ENCODE measurements at regions not wholly inside any gene's neighbourhood (a gene's known extent, or its start where the extent isn't known, plus 50 kb on each side); places are given as distances from the start of the nearest gene placed in this dataset.
A peak's percentile ranks its signal among the peaks of the same experiment; 100 is the strongest.
"Not testable (repeated sequence)": the region's sequence is repeated elsewhere in the genome, so short reads cannot be mapped to it uniquely, and the experiment has no call there.

- no peaks in the 10 kb centered on the region for H3K27me3 ChIP-seq
- 21 to 34% (median 32%) methylated on average over 3 of the region's 3 CpGs for WGBS, 5 donors
- H3K27ac ChIP-seq: no peak overlapping the region
- no peak for DNase-seq
- H3K4me3 ChIP-seq: no peak overlapping the region
- TF ChIP-seq EP300 (IDR thresholded peaks at IDR 0.05) (no peak), CTCF (IDR thresholded peaks at IDR 0.05) (no peak), POLR2AphosphoS5 (IDR thresholded peaks at IDR 0.05) (no peak)
- intact Hi-C loops (cut with DNase I; ENCODE audit: low total_unique reads): no loop called here
- H3K4me1 ChIP-seq: no peaks in the 10 kb centered on the region
- no peaks in the 10 kb centered on the region for H3K36me3 ChIP-seq
- peaks cover 0 to 25% (median 12%) of the 10 kb centered on the region in 4 donors for H3K9me3 ChIP-seq
These were observed 211.4 kb upstream of the ERCC4 start for GRCh38 chr16:13708347-13709120.

DNA sequence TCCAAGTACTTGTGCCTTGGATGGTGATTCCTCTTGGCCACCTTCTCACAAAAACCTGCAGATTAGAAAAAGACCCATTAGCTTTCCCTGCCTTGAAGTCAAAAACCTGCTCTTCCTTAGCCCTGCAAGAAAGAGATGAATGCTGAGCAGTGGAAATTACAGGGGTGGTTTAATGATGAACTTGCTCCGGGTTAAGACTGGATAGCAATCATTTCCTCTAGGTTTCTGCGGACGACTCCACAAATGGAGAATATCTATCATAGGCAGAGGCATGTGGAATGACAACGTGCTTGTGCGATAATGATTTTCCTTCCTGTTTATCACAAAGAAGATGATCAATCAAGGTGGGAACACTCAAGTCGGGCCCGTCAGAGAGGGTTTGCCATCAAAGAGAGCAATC is 201.2 kb upstream of the ERCC4 start:
- DNase-seq: no peak
- intact Hi-C loops (cut with DNase I; ENCODE audit: low total_unique reads): no loop called here
- peaks cover 0 to 4% (median 0%) of the 10 kb centered on the region in 3 donors for H3K27me3 ChIP-seq
- H3K36me3 ChIP-seq: no peaks in the 10 kb centered on the region
- no peak overlapping the region for H3K27ac ChIP-seq
- TF ChIP-seq POLR2AphosphoS5 (IDR thresholded peaks at IDR 0.05) (no peak), EP300 (IDR thresholded peaks at IDR 0.05) (no peak), POLR2A (IDR thresholded peaks at IDR 0.05) (no peak), CTCF (IDR thresholded peaks at IDR 0.05) (no peak)
- WGBS, 5 donors: 27 to 50% (median 36%) methylated on average over 7 of the region's 7 CpGs
- no peaks in the 10 kb centered on the region for H3K9me3 ChIP-seq
- H3K4me3 ChIP-seq: no peak overlapping the region
- H3K4me1 ChIP-seq: no peaks in the 10 kb centered on the region

DNA sequence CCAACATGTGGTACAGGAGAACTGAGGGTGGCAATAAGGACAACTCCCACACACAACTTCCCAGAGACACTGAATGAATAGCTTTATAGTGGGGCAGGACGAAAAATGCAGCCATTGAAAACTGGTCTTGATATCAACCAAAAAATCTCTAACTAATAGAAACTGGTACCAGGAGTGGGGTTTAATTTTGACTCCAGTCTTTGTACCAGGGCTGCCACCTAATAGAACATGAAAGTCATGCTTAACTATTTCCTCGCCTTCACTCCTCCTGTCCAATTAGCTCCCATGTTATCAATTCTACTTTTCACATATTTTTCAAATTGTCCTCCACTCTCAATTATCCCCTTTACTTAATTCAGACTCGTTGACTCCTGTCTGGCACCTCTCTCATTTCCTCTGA is 192.0 kb upstream of the ERCC4 start:
- intact Hi-C loops (cut with DNase I; ENCODE audit: low total_unique reads): no loop called here
- H3K9me3 ChIP-seq: peaks cover 6 to 21% (median 18%) of the 10 kb centered on the region in 4 donors
- H3K4me3 ChIP-seq: no peak overlapping the region
- H3K27me3 ChIP-seq: no peaks in the 10 kb centered on the region
- H3K36me3 ChIP-seq: no peaks in the 10 kb centered on the region
- WGBS, 5 donors: 40 to 71% (median 45%) methylated on average over 2 to 3 of the region's 3 CpGs
- H3K27ac ChIP-seq: no peak overlapping the region
- TF ChIP-seq EP300 (IDR thresholded peaks at IDR 0.05): no peak
- no peak for TF ChIP-seq POLR2A (IDR thresholded peaks at IDR 0.05)
- TF ChIP-seq CTCF (IDR thresholded peaks at IDR 0.05): no peak
- TF ChIP-seq POLR2AphosphoS5 (IDR thresholded peaks at IDR 0.05): no peak
- no peaks in the 10 kb centered on the region for H3K4me1 ChIP-seq
- DNase-seq: no peak

- no peak overlapping the region for H3K4me3 ChIP-seq
- H3K27ac ChIP-seq: no peak overlapping the region
- H3K4me1 ChIP-seq: no peaks in the 10 kb centered on the region
- WGBS, 5 donors: 38 to 62% (median 57%) methylated on average over 3 of the region's 3 CpGs
- DNase-seq: peak in 1 of 2 donors; percentile 33
- H3K36me3 ChIP-seq: no peaks in the 10 kb centered on the region
- peaks cover 0 to 5% (median under 1%) of the 10 kb centered on the region in 4 donors for H3K9me3 ChIP-seq
- no peak for TF ChIP-seq POLR2AphosphoS5 (IDR thresholded peaks at IDR 0.05)
- TF ChIP-seq POLR2A (IDR thresholded peaks at IDR 0.05): no peak
- no peak for TF ChIP-seq CTCF (IDR thresholded peaks at IDR 0.05)
- no peak for TF ChIP-seq EP300 (IDR thresholded peaks at IDR 0.05)
- H3K27me3 ChIP-seq: no peaks in the 10 kb centered on the region
- intact Hi-C loops (cut with DNase I; ENCODE audit: low total_unique reads): no loop called here
These were observed 186.4 kb upstream of the ERCC4 start for GRCh38 chr16:13733561-13733960.

DNA sequence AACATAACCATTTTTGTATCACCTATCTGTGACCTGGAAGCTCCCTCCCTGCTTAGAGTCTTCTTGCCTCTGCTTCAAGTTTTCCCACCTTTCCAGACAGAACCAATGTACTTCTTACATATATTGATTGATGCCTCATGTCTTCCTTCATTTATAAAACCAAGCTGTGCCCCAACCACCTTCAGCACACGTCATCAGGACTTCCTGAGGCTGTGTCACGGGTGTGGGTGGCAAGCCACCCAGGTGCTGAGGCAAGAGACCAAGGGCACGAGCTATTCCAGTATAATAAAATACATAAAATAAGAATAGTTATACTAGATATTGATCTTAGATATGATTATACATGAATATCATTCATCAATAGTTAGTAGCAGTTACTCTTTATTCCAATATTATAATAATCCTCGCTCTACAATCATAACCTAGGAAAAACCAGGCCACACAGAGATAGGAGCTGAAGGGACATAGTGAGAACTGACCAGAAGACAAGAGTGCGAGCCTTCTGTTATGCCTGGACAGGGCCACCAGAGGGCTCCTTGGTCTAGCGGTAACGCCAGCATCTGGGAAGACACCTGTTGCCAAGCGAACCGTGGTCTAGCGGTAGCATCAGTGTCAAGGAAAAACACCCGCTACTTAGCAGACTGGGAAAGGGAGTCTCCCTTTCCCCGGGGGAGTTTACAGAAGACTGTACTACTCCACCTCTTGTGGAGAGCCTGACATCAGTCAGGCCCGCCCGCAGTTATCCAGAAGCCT is 180.2 kb upstream of the ERCC4 start:
- H3K27me3 ChIP-seq; H3K4me1 ChIP-seq; H3K4me3 ChIP-seq; DNase-seq; intact Hi-C loops (cut with DNase I; ENCODE audit: low total_unique reads); H3K36me3 ChIP-seq; H3K27ac ChIP-seq: not testable (repeated sequence)
- 79 to 87% (median 86%) methylated on average over 14 of the region's 14 CpGs for WGBS, 5 donors
- H3K9me3 ChIP-seq: peaks cover 0 to 15% (median 9%) of the 10 kb centered on the region in 4 donors

Measured in stomach (tissue), 8 donors.